NOMO-1 treated with dmso at 0.1 percent for 144 hours (cell line): ENCODE measurements at regions not wholly inside any gene's neighbourhood (a gene's known extent, or its start where the extent isn't known, plus 50 kb on each side); places are given as distances from the start of the nearest gene placed in this dataset.
"Not testable (repeated sequence)": the region's sequence is repeated elsewhere in the genome, so short reads cannot be mapped to it uniquely, and the experiment has no call there.

Source experiments
- DNase-seq: peaks from one replicate; lab custom pipeline; 2025; ENCODE audit not compliant: unreplicated experiment; lab: John Stamatoyannopoulos, UW

- no peak for DNase-seq
These were observed 772.6 kb downstream of the TSN start for GRCh38 chr2:122528061-122528460.

- no peak for DNase-seq
These were observed 773.7 kb downstream of the TSN start for GRCh38 chr2:122528958-122529705.

- DNase-seq = no peak
These were observed 775.4 kb downstream of the TSN start for GRCh38 chr2:122530814-122531213.

- DNase-seq = peak; percentile 31
These were observed 776.0 kb downstream of the TSN start for GRCh38 chr2:122531290-122532071.

GRCh38 chr2:122532072-122532344 lies 776.6 kb downstream of the TSN start:
- no peak for DNase-seq

- DNase-seq = no peak
These were observed 777.0 kb downstream of the TSN start for GRCh38 chr2:122532481-122532880.

- DNase-seq = no peak
These were observed 780.6 kb downstream of the TSN start for GRCh38 chr2:122535960-122536505.

- DNase-seq = no peak
These were observed 783.9 kb downstream of the TSN start for GRCh38 chr2:122539311-122539710.

- no peak for DNase-seq
These were observed 784.5 kb downstream of the TSN start for GRCh38 chr2:122539920-122540319.

GRCh38 chr2:122542236-122542635 lies 786.8 kb downstream of the TSN start:
- DNase-seq = no peak

- DNase-seq = no peak
These were observed 787.2 kb downstream of the TSN start for GRCh38 chr2:122542646-122543045.

- no peak for DNase-seq
These were observed 788.4 kb downstream of the TSN start for GRCh38 chr2:122543815-122544214.

GRCh38 chr2:122545821-122546220 lies 790.4 kb downstream of the TSN start:
- no peak for DNase-seq

GRCh38 chr2:122562775-122563174 lies 807.3 kb downstream of the TSN start:
- no peak for DNase-seq

- DNase-seq = no peak
These were observed 808.3 kb downstream of the TSN start for GRCh38 chr2:122563781-122564180.

- DNase-seq = no peak
These were observed 809.4 kb downstream of the TSN start for GRCh38 chr2:122564843-122565242.

- no peak for DNase-seq
These were observed 809.9 kb downstream of the TSN start for GRCh38 chr2:122565364-122565763.

GRCh38 chr2:122570641-122571040 lies 815.2 kb downstream of the TSN start:
- no peak for DNase-seq

GRCh38 chr2:122571471-122571870 lies 816.0 kb downstream of the TSN start:
- DNase-seq = not testable (repeated sequence)

- no peak for DNase-seq
These were observed 819.6 kb downstream of the TSN start for GRCh38 chr2:122575076-122575475.

- DNase-seq = no peak
These were observed 827.9 kb downstream of the TSN start for GRCh38 chr2:122583159-122583917.

GRCh38 chr2:122590524-122590923 lies 835.1 kb downstream of the TSN start:
- DNase-seq = no peak
